ENCODE measurements at regions not wholly inside any gene's neighbourhood (a gene's known extent, or its start where the extent isn't known, plus 50 kb on each side); places are given as distances from the start of the nearest gene placed in this dataset.

- no peaks in the 10 kb centered on the region for H3K36me3 ChIP-seq (ENCODE audit: control insufficient read depth in 2 of 2, insufficient read depth in 1 of 2, low read length in 2 of 2)
- POLR2A ChIA-PET: no interaction called here
- no peaks in the 10 kb centered on the region for H3K9me3 ChIP-seq (ENCODE audit: control insufficient read depth, insufficient read depth, low read depth, low read length)
- CTCF ChIA-PET: no interaction called here
- no peak overlapping the region for H3K27ac ChIP-seq (ENCODE audit: extremely low read depth, low read depth, low read length)
- H3K4me3 ChIP-seq (ENCODE audit: low read depth, low read length): no peak overlapping the region
- TF ChIP-seq KLF9 (tag by site-specific recombination; IDR thresholded peaks at IDR 0.05; ENCODE audit: low read depth): no peak
- no peak for TF ChIP-seq ZNF639 (tag by site-specific recombination; IDR thresholded peaks at IDR 0.05)
- no peak for TF ChIP-seq ZBTB48 (tag by site-specific recombination; IDR thresholded peaks at IDR 0.05)
- TF ChIP-seq, protein P1, sequence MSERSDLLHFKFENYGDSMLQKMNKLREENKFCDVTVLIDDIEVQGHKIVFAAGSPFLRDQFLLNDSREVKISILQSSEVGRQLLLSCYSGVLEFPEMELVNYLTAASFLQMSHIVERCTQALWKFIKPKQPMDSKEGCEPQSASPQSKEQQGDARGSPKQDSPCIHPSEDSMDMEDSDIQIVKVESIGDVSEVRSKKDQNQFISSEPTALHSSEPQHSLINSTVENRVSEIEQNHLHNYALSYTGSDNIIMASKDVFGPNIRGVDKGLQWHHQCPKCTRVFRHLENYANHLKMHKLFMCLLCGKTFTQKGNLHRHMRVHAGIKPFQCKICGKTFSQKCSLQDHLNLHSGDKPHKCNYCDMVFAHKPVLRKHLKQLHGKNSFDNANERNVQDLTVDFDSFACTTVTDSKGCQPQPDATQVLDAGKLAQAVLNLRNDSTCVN (tag by site-specific recombination; optimal IDR thresholded peaks at IDR 0.05): no peak
- TF ChIP-seq ZNF561 (tag by site-specific recombination; IDR thresholded peaks at IDR 0.05; ENCODE audit: borderline replicate concordance): no peak
- no peak for TF ChIP-seq ZNF223 (tag by site-specific recombination; IDR thresholded peaks at IDR 0.05)
- no peak for TF ChIP-seq YY1 (tag by site-specific recombination; IDR thresholded peaks at IDR 0.05)
- no peaks in the 10 kb centered on the region for H3K4me1 ChIP-seq (ENCODE audit: control insufficient read depth, insufficient read depth, low read length)
These were observed 209.6 kb downstream of the PTBP2 start for GRCh38 chr1:96931136-96931535.

DNA sequence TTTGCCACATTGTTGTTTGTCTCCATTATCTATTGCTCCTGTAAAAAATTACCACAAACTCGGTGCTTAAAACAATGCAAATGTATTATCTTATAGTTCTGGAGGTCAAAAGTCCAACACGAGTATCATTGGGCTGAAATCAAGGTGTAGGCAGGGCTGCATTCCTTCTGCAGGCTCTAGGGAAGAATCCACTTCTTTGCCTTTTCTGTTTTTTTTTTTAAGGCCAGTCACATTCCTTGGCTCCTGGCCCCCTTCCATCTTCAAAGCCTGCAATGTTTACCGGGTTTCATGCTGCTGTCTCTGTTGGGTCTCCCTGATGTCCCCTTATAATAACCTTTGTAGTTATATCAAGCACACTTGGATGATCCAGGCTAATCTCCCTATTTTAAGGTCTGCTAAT is 212.7 kb downstream of the PTBP2 start:
- Histone ChIP-seq H3K4me1 (ENCODE audit: control insufficient read depth, insufficient read depth, low read length) (no peaks in the 10 kb centered on the region), H3K4me3 (ENCODE audit: low read depth, low read length) (no peak overlapping the region), H3K9me3 (ENCODE audit: control insufficient read depth, insufficient read depth, low read depth, low read length) (no peaks in the 10 kb centered on the region), H3K27ac (ENCODE audit: extremely low read depth, low read depth, low read length) (no peak overlapping the region), H3K36me3 (ENCODE audit: control insufficient read depth in 2 of 2, insufficient read depth in 1 of 2, low read length in 2 of 2) (no peaks in the 10 kb centered on the region)
- no peak for TF ChIP-seq ZNF350 (tag by site-specific recombination; IDR thresholded peaks at IDR 0.05)
- ChIA-PET CTCF (no interaction called here), POLR2A (no interaction called here)

GRCh38 chr1:96944432-96945092 is 223.0 kb downstream of the PTBP2 start:
- no peaks in the 10 kb centered on the region for H3K36me3 ChIP-seq (ENCODE audit: control insufficient read depth in 2 of 2, insufficient read depth in 1 of 2, low read length in 2 of 2)
- no peaks in the 10 kb centered on the region; the same call in 1 of the 2 replicates for H3K9me3 ChIP-seq (ENCODE audit: control insufficient read depth, insufficient read depth, low read depth, low read length)
- no peak for TF ChIP-seq ELK4 (IDR thresholded peaks at IDR 0.05; ENCODE audit: borderline replicate concordance, low read depth, low read length)
- TF ChIP-seq ZNF214 (tag by site-specific recombination; IDR thresholded peaks at IDR 0.05; ENCODE audit: borderline replicate concordance): no peak
- no peak for TF ChIP-seq ZFHX2 (tag by site-specific recombination; conservative IDR thresholded peaks at IDR 0.05)
- TF ChIP-seq ZNF350 (tag by site-specific recombination; IDR thresholded peaks at IDR 0.05): no peak
- ChIA-PET CTCF (interaction anchor here (1.3 kb wide), 1 partner anchor 37 kb away, joined by 4 read pairs; no protein-coding TSS in a partner anchor), POLR2A (no interaction called here)
- no peak overlapping the region for H3K4me3 ChIP-seq (ENCODE audit: low read depth, low read length)
- no peak overlapping the region for H3K27ac ChIP-seq (ENCODE audit: extremely low read depth, low read depth, low read length)
- H3K4me1 ChIP-seq (ENCODE audit: control insufficient read depth, insufficient read depth, low read length): no peaks in the 10 kb centered on the region

GRCh38 chr1:96945509-96946084 is 224.0 kb downstream of the PTBP2 start:
- Histone ChIP-seq H3K27ac (ENCODE audit: extremely low read depth, low read depth, low read length) (no peak overlapping the region), H3K4me3 (ENCODE audit: low read depth, low read length) (no peak overlapping the region), H3K36me3 (ENCODE audit: control insufficient read depth in 2 of 2, insufficient read depth in 1 of 2, low read length in 2 of 2) (no peaks in the 10 kb centered on the region), H3K9me3 (ENCODE audit: control insufficient read depth, insufficient read depth, low read depth, low read length) (no peaks in the 10 kb centered on the region; the same call in 1 of the 2 replicates), H3K4me1 (ENCODE audit: control insufficient read depth, insufficient read depth, low read length) (no peaks in the 10 kb centered on the region)
- TF ChIP-seq ZNF768 (tag by site-specific recombination; IDR thresholded peaks at IDR 0.05): no peak
- CTCF ChIA-PET: interaction anchor here (1.3 kb wide), 1 partner anchor 36 kb away, joined by 4 read pairs; no protein-coding TSS in a partner anchor
- POLR2A ChIA-PET: no interaction called here

Data from HEK293 (cell line).